ENCODE measurements at regions not wholly inside any gene's neighbourhood (a gene's known extent, or its start where the extent isn't known, plus 50 kb on each side); places are given as distances from the start of the nearest gene placed in this dataset.

DNA sequence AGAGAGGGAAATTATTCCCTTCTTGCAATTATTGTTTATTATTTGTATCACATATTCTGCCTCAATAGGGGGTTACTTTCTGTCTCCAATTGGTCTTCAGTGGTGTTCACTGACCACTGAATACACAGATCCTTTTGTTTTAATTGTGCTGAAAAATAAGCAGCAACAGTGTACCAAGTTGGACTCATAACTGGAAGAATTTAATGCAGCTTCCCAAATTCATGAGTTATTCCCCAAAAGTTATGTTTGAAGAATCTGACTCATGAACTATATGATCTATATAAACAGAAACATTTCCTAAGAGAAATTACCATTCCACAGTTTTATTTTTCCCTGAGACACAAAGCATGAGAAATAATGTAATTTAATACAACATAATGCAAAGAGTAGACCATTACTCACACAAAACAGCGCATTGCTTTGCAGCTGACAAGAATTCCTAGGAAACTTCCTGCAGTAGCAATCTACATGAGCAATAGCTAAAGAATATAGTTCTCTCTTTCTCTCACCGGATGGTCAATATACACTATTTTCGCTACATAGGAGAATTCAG is 479.2 kb downstream of the HTR7 start:
- Mint-ChIP-seq H3K4me1 (ENCODE audit: low read depth) (no peaks in the 10 kb centered on the region), H3K36me3 (no peaks in the 10 kb centered on the region), H3K9me3 (ENCODE audit: low read depth) (no peaks in the 10 kb centered on the region), H3K27me3 (no peaks in the 10 kb centered on the region), H3K4me3 (no peak overlapping the region), H3K27ac (no peak overlapping the region)

DNA sequence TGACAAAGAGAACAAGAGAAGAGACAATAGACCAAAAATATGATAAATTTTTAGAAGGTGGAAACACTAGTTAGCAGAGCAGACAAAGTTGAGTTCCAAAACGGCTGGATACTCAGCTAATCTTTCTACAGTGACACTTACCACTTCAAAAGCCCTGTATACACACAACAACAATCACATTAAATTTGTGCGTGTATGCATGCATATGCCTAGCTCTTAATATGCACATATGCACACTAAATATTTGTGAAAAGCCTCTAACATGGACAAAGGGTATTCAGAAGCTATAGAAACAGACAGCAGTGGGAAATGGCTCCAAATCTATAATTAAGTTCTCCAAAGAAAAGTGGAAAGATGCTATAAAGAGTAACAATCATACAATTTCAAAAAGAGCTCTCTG is 476.4 kb downstream of the HTR7 start:
- no peaks in the 10 kb centered on the region for H3K27me3 Mint-ChIP-seq

GRCh38 chr10:90389876-90390275 is 468.0 kb downstream of the HTR7 start:
- Mint-ChIP-seq H3K27me3 (no peaks in the 10 kb centered on the region), H3K27ac (no peak overlapping the region), H3K4me1 (ENCODE audit: low read depth) (no peaks in the 10 kb centered on the region), H3K36me3 (no peaks in the 10 kb centered on the region), H3K9me3 (ENCODE audit: low read depth) (no peaks in the 10 kb centered on the region), H3K4me3 (no peak overlapping the region)

More for the DNA sequence above, 476.4 kb downstream of the HTR7 start:
- H3K36me3 Mint-ChIP-seq: no peaks in the 10 kb centered on the region
- H3K27ac Mint-ChIP-seq: no peak overlapping the region
- no peak overlapping the region for H3K4me3 Mint-ChIP-seq
- no peaks in the 10 kb centered on the region for H3K9me3 Mint-ChIP-seq (ENCODE audit: low read depth)
- no peaks in the 10 kb centered on the region for H3K4me1 Mint-ChIP-seq (ENCODE audit: low read depth)

GRCh38 chr10:90394311-90394710 is 463.5 kb downstream of the HTR7 start:
- Mint-ChIP-seq H3K4me3 (no peak overlapping the region), H3K27ac (no peak overlapping the region), H3K9me3 (ENCODE audit: low read depth) (no peaks in the 10 kb centered on the region), H3K36me3 (no peaks in the 10 kb centered on the region), H3K27me3 (no peaks in the 10 kb centered on the region), H3K4me1 (ENCODE audit: low read depth) (no peaks in the 10 kb centered on the region)

GRCh38 chr10:90396721-90397120 is 461.1 kb downstream of the HTR7 start:
- no peaks in the 10 kb centered on the region for H3K9me3 Mint-ChIP-seq (ENCODE audit: low read depth)
- no peaks in the 10 kb centered on the region for H3K36me3 Mint-ChIP-seq
- no peaks in the 10 kb centered on the region for H3K27me3 Mint-ChIP-seq
- no peak overlapping the region for H3K4me3 Mint-ChIP-seq
- no peaks in the 10 kb centered on the region for H3K4me1 Mint-ChIP-seq (ENCODE audit: low read depth)
- H3K27ac Mint-ChIP-seq: no peak overlapping the region

DNA sequence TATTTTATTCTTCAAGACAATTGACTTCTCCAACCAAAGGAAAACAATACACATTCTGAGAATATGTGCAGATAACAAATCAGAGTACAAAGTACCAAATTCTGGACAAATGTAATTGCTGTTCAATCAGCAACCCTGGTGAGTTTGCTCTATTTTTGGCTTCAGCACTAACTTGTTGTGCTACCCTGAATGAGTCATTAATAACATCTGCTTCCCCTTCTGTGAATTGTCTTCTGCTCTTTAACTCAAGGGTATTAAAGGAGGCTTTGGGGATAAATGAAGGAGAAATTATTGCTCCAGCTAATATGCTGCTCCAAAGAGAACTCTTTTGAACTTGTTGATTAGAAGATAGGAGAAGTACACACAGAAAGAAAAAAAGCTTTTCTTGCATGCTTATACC is 459.3 kb downstream of the HTR7 start:
- Mint-ChIP-seq H3K27me3 (no peaks in the 10 kb centered on the region), H3K9me3 (ENCODE audit: low read depth) (no peaks in the 10 kb centered on the region), H3K4me3 (no peak overlapping the region), H3K27ac (no peak overlapping the region), H3K4me1 (ENCODE audit: low read depth) (no peaks in the 10 kb centered on the region), H3K36me3 (no peaks in the 10 kb centered on the region)

DNA sequence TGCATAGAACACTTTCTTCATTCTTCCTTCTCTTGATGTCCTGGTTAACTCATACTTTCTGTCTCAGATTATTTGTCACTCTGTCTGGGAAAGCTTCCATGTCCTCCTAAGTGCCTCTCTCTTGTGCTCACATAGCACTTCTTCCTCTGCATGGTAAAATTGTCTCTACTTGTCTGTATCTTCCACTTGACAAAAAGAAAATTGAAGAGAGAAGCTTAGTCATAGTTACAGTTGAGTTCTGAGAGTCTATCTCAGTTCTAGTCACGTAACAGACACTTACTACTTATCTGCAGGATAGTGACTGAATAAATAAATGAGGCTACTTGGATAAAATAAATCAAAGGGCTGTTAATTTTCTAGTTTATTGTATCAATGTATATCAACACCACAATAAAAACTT is 458.1 kb downstream of the HTR7 start:
- Mint-ChIP-seq H3K9me3 (ENCODE audit: low read depth) (no peaks in the 10 kb centered on the region), H3K27ac (no peak overlapping the region), H3K4me3 (no peak overlapping the region), H3K27me3 (no peaks in the 10 kb centered on the region), H3K4me1 (ENCODE audit: low read depth) (no peaks in the 10 kb centered on the region), H3K36me3 (no peaks in the 10 kb centered on the region)

DNA sequence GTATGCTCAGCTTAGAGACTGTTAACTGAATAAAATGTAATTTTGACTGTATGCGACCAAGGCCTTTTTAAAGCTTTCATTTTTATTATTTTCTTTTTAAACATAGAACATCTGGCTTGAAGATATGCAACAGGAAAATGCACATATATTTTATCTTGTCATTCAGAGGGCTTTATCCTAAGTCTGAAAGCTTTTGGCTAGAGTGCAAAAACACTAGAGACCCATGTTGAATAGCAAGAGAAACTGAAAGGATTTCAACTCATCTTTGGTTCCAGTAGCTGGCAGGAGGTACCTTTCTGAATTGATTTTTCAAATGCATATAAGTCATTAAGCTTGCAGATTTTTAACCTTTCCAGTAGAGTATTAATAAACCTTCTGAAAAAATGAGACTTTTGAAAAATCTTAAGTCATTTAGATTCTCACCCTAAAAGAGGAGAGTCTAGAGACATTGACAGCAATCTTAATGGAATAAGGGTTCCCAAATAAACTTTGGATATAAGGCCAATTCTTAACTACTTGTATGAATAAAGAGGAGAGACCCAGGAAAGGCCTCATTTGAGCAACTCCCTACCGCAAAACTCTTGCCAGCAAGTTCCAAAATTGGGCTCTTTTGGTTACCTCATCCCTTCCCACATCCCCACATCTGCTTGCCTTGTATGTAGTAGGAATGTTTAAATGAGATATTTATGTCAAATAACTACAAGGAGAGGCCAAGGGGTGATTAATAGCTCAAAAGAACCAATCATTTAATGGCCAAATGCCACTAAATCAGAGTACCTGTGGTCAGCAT is 454.4 kb downstream of the HTR7 start:
- Mint-ChIP-seq H3K9me3 (ENCODE audit: low read depth) (no peaks in the 10 kb centered on the region), H3K36me3 (no peaks in the 10 kb centered on the region), H3K27me3 (no peaks in the 10 kb centered on the region), H3K27ac (no peak overlapping the region), H3K4me1 (ENCODE audit: low read depth) (no peaks in the 10 kb centered on the region), H3K4me3 (no peak overlapping the region)

DNA sequence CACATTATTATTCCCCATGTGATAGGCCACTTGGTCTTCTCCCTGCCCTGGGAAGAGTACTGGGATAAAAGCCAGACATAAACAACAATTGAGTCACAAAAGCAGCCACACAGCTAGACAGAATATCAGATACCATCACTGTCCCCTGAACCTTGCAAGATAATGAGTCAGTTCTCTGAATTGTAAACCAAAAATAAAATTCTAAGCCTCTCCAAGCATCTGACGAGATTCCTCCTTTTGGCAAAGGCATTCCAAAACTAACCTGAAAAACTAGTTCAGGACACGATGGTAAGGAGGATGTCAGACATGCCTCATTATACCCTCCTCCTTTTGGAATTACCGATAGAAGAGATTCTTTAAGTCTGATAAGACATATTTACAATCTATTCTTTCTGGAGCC is 450.7 kb downstream of the HTR7 start:
- no peaks in the 10 kb centered on the region for H3K36me3 Mint-ChIP-seq

DNA sequence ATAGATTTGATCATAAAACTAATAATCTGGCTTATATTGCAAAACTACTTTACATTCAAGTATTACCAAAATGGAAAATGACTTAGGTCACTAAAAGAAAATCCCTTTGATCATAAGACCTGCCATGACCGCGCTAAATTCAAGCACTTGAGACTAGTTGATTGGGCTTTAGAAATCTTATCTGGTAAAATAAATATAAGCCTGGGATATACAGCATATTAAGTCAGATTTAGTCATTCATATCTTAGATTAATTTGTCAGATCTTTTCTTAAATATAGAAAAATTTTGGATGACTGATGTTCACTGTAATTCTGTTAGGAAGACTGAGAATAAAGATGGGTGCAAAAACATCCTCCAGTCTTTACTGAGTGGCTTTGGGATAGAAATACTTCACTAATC is 450.0 kb downstream of the HTR7 start:
- Mint-ChIP-seq H3K27me3 (no peaks in the 10 kb centered on the region), H3K9me3 (ENCODE audit: low read depth) (peaks cover 15% of the 10 kb centered on the region), H3K4me1 (ENCODE audit: low read depth) (no peaks in the 10 kb centered on the region), H3K4me3 (no peak overlapping the region), H3K27ac (no peak overlapping the region), H3K36me3 (no peaks in the 10 kb centered on the region)

More for the DNA sequence above, 450.7 kb downstream of the HTR7 start:
- Mint-ChIP-seq H3K27me3 (no peaks in the 10 kb centered on the region), H3K9me3 (ENCODE audit: low read depth) (peaks cover 15% of the 10 kb centered on the region), H3K4me3 (no peak overlapping the region), H3K27ac (no peak overlapping the region), H3K4me1 (ENCODE audit: low read depth) (no peaks in the 10 kb centered on the region)

DNA sequence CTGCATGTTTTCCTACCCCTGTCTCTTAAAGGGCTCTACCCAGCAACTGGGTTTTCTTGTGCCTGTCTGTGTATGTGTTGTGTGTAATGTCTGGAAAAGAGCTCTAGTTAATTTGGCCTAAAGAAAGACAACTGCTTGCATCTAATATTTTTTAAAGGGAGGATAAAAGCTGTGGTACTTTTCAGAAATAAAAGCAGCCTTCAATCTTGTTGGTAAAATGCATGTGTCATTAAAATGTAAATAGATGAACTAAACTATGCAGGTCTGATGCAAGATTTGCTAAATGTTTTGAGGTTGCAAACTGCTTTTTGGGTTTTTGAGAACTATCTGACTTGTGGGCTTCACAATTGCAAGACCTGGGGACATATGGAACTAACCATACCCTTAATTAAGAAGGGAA is 445.3 kb downstream of the HTR7 start:
- H3K36me3 Mint-ChIP-seq: no peaks in the 10 kb centered on the region
- H3K27ac Mint-ChIP-seq: no peak overlapping the region
- no peaks in the 10 kb centered on the region for H3K27me3 Mint-ChIP-seq
- peaks cover 15% of the 10 kb centered on the region for H3K9me3 Mint-ChIP-seq (ENCODE audit: low read depth)
- H3K4me3 Mint-ChIP-seq: no peak overlapping the region
- H3K4me1 Mint-ChIP-seq (ENCODE audit: low read depth): no peaks in the 10 kb centered on the region

- Mint-ChIP-seq H3K27me3 (no peaks in the 10 kb centered on the region), H3K27ac (no peak overlapping the region), H3K9me3 (ENCODE audit: low read depth) (peaks cover 15% of the 10 kb centered on the region), H3K36me3 (no peaks in the 10 kb centered on the region), H3K4me3 (no peak overlapping the region), H3K4me1 (ENCODE audit: low read depth) (no peaks in the 10 kb centered on the region)
Observed at GRCh38 chr10:90413196-90413595, 444.6 kb downstream of the HTR7 start.

- Mint-ChIP-seq H3K36me3 (no peaks in the 10 kb centered on the region), H3K27me3 (no peaks in the 10 kb centered on the region), H3K4me3 (no peak overlapping the region), H3K9me3 (ENCODE audit: low read depth) (peaks cover 14% of the 10 kb centered on the region), H3K27ac (no peak overlapping the region), H3K4me1 (ENCODE audit: low read depth) (no peaks in the 10 kb centered on the region)
Observed at GRCh38 chr10:90414926-90415325, 442.9 kb downstream of the HTR7 start.

GRCh38 chr10:90417029-90417428 is 440.8 kb downstream of the HTR7 start:
- Mint-ChIP-seq H3K27me3 (no peaks in the 10 kb centered on the region), H3K27ac (no peak overlapping the region), H3K4me1 (ENCODE audit: low read depth) (no peaks in the 10 kb centered on the region), H3K9me3 (ENCODE audit: low read depth) (no peaks in the 10 kb centered on the region), H3K4me3 (no peak overlapping the region), H3K36me3 (no peaks in the 10 kb centered on the region)

DNA sequence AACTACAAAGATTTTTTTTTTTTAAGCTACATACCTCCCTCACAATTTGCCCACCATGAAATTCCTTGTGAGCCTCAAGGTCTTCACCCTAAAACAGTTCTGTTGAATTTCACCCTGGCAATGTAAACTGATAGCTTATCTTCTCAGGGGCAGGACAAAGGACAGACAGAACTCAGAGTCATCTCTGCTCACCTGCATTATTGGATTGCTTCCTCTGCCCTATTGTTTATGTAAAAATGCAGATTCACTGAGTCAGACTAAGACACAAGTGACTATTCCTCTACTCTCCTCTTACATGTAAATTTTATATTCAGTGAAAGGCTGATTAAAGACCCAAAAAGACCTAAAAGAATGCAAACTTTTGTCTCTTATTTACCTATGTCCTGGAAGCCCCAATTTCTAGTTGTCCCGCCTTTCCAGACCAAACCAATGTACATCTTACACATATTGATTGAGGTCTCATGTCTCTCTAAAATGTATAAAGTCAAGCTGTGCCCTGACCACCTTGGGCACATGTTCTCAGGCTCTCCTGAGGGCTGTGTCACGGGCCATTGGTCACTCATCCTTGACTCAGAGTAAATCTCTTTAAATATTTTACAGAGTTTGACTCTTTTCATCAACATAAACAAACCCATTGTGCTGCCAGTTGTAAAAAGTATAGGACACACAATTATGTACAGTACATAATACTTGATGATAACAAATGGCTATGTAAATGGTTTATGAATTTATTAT is 440.2 kb downstream of the HTR7 start:
- Mint-ChIP-seq H3K9me3 (ENCODE audit: low read depth) (no peaks in the 10 kb centered on the region), H3K4me1 (ENCODE audit: low read depth) (no peaks in the 10 kb centered on the region), H3K27ac (no peak overlapping the region), H3K36me3 (no peaks in the 10 kb centered on the region), H3K27me3 (no peaks in the 10 kb centered on the region), H3K4me3 (no peak overlapping the region)

All from activated naive CD8-positive, alpha-beta T cell (primary cell).